ENCODE measurements at regions not wholly inside any gene's neighbourhood (a gene's known extent, or its start where the extent isn't known, plus 50 kb on each side); places are given as distances from the start of the nearest gene placed in this dataset.

- TF ChIP-seq CTCF (IDR thresholded peaks at IDR 0.05) (no peak), POLR2A (IDR thresholded peaks at IDR 0.05) (no peak)
These were observed 97.5 kb upstream of the PAX2 start for GRCh38 chr10:100647928-100648327.
